Ishikawa (cell line): ENCODE measurements at regions not wholly inside any gene's neighbourhood (a gene's known extent, or its start where the extent isn't known, plus 50 kb on each side); places are given as distances from the start of the nearest gene placed in this dataset.

ENCODE experiments used
- CEBPB ChIP-seq: IDR thresholded peaks from 2 replicates; pipeline ENCODE4 v1.6.1; 2012
- CREB1 ChIP-seq: IDR thresholded peaks from 2 replicates; pipeline ENCODE4 v1.6.1; 2012; ENCODE audit warnings: low read depth
- EGR1 ChIP-seq: IDR thresholded peaks from 2 replicates; pipeline ENCODE4 v1.6.1; 2012
- EP300 ChIP-seq: IDR thresholded peaks from 2 replicates; pipeline ENCODE4 v1.6.1; 2012; ENCODE audit warnings: borderline replicate concordance
- FOXM1 ChIP-seq: IDR thresholded peaks from 2 replicates; pipeline ENCODE4 v1.6.1; 2012; ENCODE audit warnings: low read depth, borderline replicate concordance
- NFIC ChIP-seq: IDR thresholded peaks from 2 replicates; pipeline ENCODE4 v1.6.1; 2012
- RAD21 ChIP-seq: IDR thresholded peaks from 2 replicates; pipeline ENCODE4 v1.6.1; 2012; ENCODE audit warnings: low read depth
- TAF1 ChIP-seq: IDR thresholded peaks from 2 replicates; pipeline ENCODE4 v1.6.1; 2012; ENCODE audit warnings: low read depth, mild to moderate bottlenecking
- TCF12 ChIP-seq: IDR thresholded peaks from 2 replicates; pipeline ENCODE4 v1.6.1; 2012; ENCODE audit warnings: low read depth
- TEAD4 ChIP-seq: IDR thresholded peaks from 2 replicates; pipeline ENCODE4 v1.6.1; 2012
- USF1 ChIP-seq: IDR thresholded peaks from 2 replicates; pipeline ENCODE4 v1.6.1; 2012
- YY1 ChIP-seq: IDR thresholded peaks from 2 replicates; pipeline ENCODE4 v1.6.1; 2012; ENCODE audit warnings: low read depth
- ZBTB7A ChIP-seq: IDR thresholded peaks from 2 replicates; pipeline ENCODE4 v1.6.1; 2012; ENCODE audit warnings: low read depth
- TF ChIP-seq, protein P1 (sequence below): IDR thresholded peaks from 2 replicates; pipeline ENCODE4 v1.6.1; 2012; ENCODE audit warnings: low read depth, mild to moderate bottlenecking
- TF ChIP-seq, protein P2 (sequence below): IDR thresholded peaks from 2 replicates; pipeline ENCODE4 v1.6.1; 2012

- TF ChIP-seq EGR1 = no peak
- TF ChIP-seq CREB1 = no peak
- TF ChIP-seq, protein P1, sequence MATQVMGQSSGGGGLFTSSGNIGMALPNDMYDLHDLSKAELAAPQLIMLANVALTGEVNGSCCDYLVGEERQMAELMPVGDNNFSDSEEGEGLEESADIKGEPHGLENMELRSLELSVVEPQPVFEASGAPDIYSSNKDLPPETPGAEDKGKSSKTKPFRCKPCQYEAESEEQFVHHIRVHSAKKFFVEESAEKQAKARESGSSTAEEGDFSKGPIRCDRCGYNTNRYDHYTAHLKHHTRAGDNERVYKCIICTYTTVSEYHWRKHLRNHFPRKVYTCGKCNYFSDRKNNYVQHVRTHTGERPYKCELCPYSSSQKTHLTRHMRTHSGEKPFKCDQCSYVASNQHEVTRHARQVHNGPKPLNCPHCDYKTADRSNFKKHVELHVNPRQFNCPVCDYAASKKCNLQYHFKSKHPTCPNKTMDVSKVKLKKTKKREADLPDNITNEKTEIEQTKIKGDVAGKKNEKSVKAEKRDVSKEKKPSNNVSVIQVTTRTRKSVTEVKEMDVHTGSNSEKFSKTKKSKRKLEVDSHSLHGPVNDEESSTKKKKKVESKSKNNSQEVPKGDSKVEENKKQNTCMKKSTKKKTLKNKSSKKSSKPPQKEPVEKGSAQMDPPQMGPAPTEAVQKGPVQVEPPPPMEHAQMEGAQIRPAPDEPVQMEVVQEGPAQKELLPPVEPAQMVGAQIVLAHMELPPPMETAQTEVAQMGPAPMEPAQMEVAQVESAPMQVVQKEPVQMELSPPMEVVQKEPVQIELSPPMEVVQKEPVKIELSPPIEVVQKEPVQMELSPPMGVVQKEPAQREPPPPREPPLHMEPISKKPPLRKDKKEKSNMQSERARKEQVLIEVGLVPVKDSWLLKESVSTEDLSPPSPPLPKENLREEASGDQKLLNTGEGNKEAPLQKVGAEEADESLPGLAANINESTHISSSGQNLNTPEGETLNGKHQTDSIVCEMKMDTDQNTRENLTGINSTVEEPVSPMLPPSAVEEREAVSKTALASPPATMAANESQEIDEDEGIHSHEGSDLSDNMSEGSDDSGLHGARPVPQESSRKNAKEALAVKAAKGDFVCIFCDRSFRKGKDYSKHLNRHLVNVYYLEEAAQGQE = no peak
- no peak for TF ChIP-seq CEBPB
- no peak for TF ChIP-seq RAD21
- no peak for TF ChIP-seq TEAD4
- TF ChIP-seq EP300 = no peak
- TF ChIP-seq NFIC = no peak
- TF ChIP-seq ZBTB7A = no peak
These were observed 63.5 kb downstream of the RIN2 start for GRCh38 chr20:19821606-19822005.

DNA sequence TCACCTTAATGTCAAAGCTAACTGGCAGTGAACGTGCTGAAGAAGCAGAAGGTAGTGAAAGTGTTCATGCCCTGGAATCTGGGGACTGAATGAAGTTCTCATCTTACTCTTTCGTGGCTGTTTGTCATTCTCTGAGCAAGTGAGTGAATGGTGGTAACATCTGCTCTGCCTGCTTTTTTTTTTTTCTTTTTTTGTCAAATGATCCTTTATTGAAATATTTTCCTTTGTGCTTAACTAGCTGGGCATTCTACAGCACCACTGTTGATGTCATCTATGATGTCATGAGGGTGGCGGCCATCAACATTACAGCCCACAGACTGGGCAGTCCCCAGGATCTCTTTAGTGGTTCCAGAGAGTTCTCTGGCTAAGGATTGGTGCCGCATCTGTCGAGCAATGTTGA, 65.2 kb downstream of the RIN2 start:
- TF ChIP-seq EGR1 (no peak), YY1 (no peak), TEAD4 (no peak)
- TF ChIP-seq, protein P1 = no peak
- TF ChIP-seq, protein P2, sequence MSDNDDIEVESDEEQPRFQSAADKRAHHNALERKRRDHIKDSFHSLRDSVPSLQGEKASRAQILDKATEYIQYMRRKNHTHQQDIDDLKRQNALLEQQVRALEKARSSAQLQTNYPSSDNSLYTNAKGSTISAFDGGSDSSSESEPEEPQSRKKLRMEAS = no peak

- TF ChIP-seq TEAD4 (no peak), USF1 (no peak), EP300 (no peak), RAD21 (no peak), TCF12 (no peak), CEBPB (no peak), TAF1 (no peak), CREB1 (no peak), EGR1 (no peak)
- TF ChIP-seq, protein P1 = no peak
These were observed 65.9 kb downstream of the RIN2 start for GRCh38 chr20:19823971-19824370.

DNA sequence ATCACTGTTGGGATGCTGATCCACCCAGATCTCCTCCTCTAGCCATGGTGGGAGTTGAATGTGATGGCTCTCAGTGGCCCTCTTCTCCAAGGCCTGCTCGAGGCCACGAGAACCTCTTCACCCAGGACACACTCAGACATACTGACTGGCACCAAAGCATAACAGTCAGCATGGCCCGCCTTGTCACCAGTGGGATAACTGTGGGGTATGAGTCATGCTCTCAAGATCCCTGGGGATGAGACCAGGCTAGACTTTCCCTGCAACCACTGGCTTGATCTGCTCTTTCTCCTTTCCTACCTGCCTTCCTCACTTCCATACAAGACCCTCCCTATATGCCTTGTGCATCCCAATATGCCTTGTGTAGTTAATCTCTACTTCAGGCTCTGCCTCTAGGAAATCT, 66.8 kb downstream of the RIN2 start:
- TF ChIP-seq TCF12 (no peak), EP300 (no peak), CEBPB (no peak), USF1 (no peak), EGR1 (no peak), FOXM1 (no peak), YY1 (no peak), TAF1 (no peak), ZBTB7A (no peak), TEAD4 (no peak), RAD21 (no peak), CREB1 (no peak), NFIC (no peak)
- TF ChIP-seq, protein P2 = no peak
- TF ChIP-seq, protein P1 = no peak
